ENCODE measurements at regions not wholly inside any gene's neighbourhood (a gene's known extent, or its start where the extent isn't known, plus 50 kb on each side); places are given as distances from the start of the nearest gene placed in this dataset.

DNA sequence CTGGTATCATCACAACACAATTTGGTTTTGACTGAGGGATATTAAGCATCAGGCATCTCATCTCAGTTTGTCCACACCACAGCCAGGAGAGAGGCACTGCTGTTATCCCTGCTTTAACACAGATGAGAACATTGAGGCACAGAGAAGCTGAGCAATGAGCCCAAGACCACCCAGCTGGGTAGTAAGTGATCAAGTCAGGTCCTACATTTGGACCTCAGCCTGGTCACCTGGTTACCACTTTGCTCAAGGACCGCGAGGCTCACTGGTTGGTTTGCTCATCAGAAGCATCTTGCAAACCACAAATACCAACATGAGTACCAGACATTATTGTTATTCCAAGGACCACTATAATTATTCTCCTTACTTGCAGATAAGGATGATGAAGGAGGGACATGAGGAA is 245.5 kb downstream of the CBLN1 start:
- Histone ChIP-seq H3K9ac (ENCODE audit: low read length) (no peak overlapping the region), H3K4me1 (ENCODE audit: control insufficient read depth in 1 of 2, insufficient read depth in 2 of 2, low read length in 2 of 2) (no peaks in the 10 kb centered on the region), H3K27me3 (ENCODE audit: insufficient read depth, low read length) (peaks cover 21% of the 10 kb centered on the region; the same call in 1 of the 2 replicates), H4K20me1 (ENCODE audit: insufficient read depth) (no peaks in the 10 kb centered on the region), H3K79me2 (ENCODE audit: insufficient read depth, low read length) (no peaks in the 10 kb centered on the region), H3K9me2 (ENCODE audit: insufficient read depth) (no peaks in the 10 kb centered on the region), H3K36me3 (ENCODE audit: control insufficient read depth in 1 of 2, insufficient read depth in 2 of 2, low read length in 2 of 2) (no peaks in the 10 kb centered on the region), H2AFZ (ENCODE audit: low read depth, low read length, poor library complexity, severe bottlenecking) (no peak overlapping the region), H3K4me3 (replicated peaks in 1 of 2; ENCODE audit: low read depth in 1 of 2, low read length in 2 of 2) (no peak overlapping the region), H3K4me2 (ENCODE audit: low read length) (no peak overlapping the region), H3K9me3 (ENCODE audit: control insufficient read depth in 1 of 2, insufficient read depth in 1 of 2, low read depth in 1 of 2, low read length in 2 of 2) (no peaks in the 10 kb centered on the region), H3K27ac (ENCODE audit: low read depth, low read length) (no peak overlapping the region)
- ChIA-PET CTCF (no interaction called here), RAD21 (ENCODE audit: low non-redundant PET in 1 of 2, low total read pairs in 2 of 2, uncharacterized antibody in 2 of 2, unreplicated experiment in 2 of 2) (no interaction called here), POLR2A (no interaction called here)
- TF ChIP-seq SP1 (IDR thresholded peaks at IDR 0.05; ENCODE audit: low read depth) = no peak
- TF ChIP-seq POLR2AphosphoS5 (IDR thresholded peaks at IDR 0.05; ENCODE audit: low read depth, low read length) = no peak
- TF ChIP-seq, protein P1, sequence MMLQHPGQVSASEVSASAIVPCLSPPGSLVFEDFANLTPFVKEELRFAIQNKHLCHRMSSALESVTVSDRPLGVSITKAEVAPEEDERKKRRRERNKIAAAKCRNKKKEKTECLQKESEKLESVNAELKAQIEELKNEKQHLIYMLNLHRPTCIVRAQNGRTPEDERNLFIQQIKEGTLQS (IDR thresholded peaks at IDR 0.05) = no peak
- no peak for TF ChIP-seq ELF1 (IDR thresholded peaks at IDR 0.05; ENCODE audit: borderline replicate concordance, low read depth)
- no peak for TF ChIP-seq SIN3A (IDR thresholded peaks at IDR 0.05; ENCODE audit: low read depth)
- TF ChIP-seq, protein P2, sequence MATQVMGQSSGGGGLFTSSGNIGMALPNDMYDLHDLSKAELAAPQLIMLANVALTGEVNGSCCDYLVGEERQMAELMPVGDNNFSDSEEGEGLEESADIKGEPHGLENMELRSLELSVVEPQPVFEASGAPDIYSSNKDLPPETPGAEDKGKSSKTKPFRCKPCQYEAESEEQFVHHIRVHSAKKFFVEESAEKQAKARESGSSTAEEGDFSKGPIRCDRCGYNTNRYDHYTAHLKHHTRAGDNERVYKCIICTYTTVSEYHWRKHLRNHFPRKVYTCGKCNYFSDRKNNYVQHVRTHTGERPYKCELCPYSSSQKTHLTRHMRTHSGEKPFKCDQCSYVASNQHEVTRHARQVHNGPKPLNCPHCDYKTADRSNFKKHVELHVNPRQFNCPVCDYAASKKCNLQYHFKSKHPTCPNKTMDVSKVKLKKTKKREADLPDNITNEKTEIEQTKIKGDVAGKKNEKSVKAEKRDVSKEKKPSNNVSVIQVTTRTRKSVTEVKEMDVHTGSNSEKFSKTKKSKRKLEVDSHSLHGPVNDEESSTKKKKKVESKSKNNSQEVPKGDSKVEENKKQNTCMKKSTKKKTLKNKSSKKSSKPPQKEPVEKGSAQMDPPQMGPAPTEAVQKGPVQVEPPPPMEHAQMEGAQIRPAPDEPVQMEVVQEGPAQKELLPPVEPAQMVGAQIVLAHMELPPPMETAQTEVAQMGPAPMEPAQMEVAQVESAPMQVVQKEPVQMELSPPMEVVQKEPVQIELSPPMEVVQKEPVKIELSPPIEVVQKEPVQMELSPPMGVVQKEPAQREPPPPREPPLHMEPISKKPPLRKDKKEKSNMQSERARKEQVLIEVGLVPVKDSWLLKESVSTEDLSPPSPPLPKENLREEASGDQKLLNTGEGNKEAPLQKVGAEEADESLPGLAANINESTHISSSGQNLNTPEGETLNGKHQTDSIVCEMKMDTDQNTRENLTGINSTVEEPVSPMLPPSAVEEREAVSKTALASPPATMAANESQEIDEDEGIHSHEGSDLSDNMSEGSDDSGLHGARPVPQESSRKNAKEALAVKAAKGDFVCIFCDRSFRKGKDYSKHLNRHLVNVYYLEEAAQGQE (IDR thresholded peaks at IDR 0.05; ENCODE audit: low read depth) = no peak
- TF ChIP-seq EGR1 (IDR thresholded peaks at IDR 0.05; ENCODE audit: low read depth) = no peak
- no peak for TF ChIP-seq JUND (IDR thresholded peaks at IDR 0.05)
- no peak for TF ChIP-seq CEBPB (IDR thresholded peaks at IDR 0.05; ENCODE audit: low read depth)
- no peak for TF ChIP-seq EZH2 (IDR thresholded peaks at IDR 0.05)
- no peak for TF ChIP-seq CBX3 (IDR thresholded peaks at IDR 0.05; ENCODE audit: low read depth)
- no peak for TF ChIP-seq TCF7L2 (IDR thresholded peaks at IDR 0.05; ENCODE audit: borderline replicate concordance, extremely low read depth, insufficient read depth, insufficient read length)
- TF ChIP-seq, protein P3, sequence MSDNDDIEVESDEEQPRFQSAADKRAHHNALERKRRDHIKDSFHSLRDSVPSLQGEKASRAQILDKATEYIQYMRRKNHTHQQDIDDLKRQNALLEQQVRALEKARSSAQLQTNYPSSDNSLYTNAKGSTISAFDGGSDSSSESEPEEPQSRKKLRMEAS (IDR thresholded peaks at IDR 0.05) = no peak
- no peak for TF ChIP-seq SRF (IDR thresholded peaks at IDR 0.05; ENCODE audit: low read depth)
- TF ChIP-seq FOSL1 (IDR thresholded peaks at IDR 0.05; ENCODE audit: low read depth) = no peak
- TF ChIP-seq ZFX (IDR thresholded peaks at IDR 0.05) = no peak
- ATAC-seq = no peak
- BruUV-seq (replicated peaks) = no TSS peak
- DNase-seq (ENCODE audit: low read depth, low spot score) = no peak
- intact Hi-C loops (cut with micrococcal nuclease) = no loop called here
